GM12878 (cell line): ENCODE measurements at regions not wholly inside any gene's neighbourhood (a gene's known extent, or its start where the extent isn't known, plus 50 kb on each side); places are given as distances from the start of the nearest gene placed in this dataset.

Source experiments
- ATAC-seq: fragments of 200-7000 bp; cut with Tn5 transposase; 3 replicates; pipeline ENCODE4 v1.9.1; 2020; ENCODE audit warnings: mild to moderate bottlenecking, moderate library complexity
- BruUV-seq: library from RNA; stranded (reverse); fragments of 400-500 nt; replicated peaks from 2 replicates; lab custom pipeline; 2021; lab: Mats Ljungman, UMichigan
- CTCF ChIA-PET: fragments of 300-600 bp; sonication (Branson Sonifier 250); formaldehyde crosslinking; extraction: SDS; loops from one replicate; lab custom pipeline; 2021; ENCODE audit warnings: inconsistent platforms; lab: Yijun Ruan, JAX
- POLR2A ChIA-PET: fragments of 350-600 bp; formaldehyde crosslinking; extraction: SDS; loops from one replicate; lab custom pipeline; 2021; ENCODE audit warnings: inconsistent platforms; lab: Charles Lee
- RAD21 ChIA-PET: fragments of 300-600 bp; sonication (Branson Sonifier 250); formaldehyde crosslinking; loops from one replicate; lab custom pipeline; 2023; ENCODE audit warnings: antibody characterized with exemption; ENCODE audit not compliant: unreplicated experiment; lab: Charles Lee
- SMC1A ChIA-PET: fragments of 300-600 bp; sonication (Branson Sonifier 250); formaldehyde crosslinking; loops from one replicate; lab custom pipeline; 2023; ENCODE audit not compliant: unreplicated experiment, uncharacterized antibody; lab: Charles Lee
- DNase-seq: peaks from one replicate; pipeline ENCODE4 v3.0.0-alpha.2; 2011; ENCODE audit warnings: low read depth, low spot score
- FAIRE-seq: peaks from 3 replicates; lab custom pipeline; 2011; peaks lifted over from hg19 to GRCh38; lab: Jason Lieb, UNC
- H2AFZ ChIP-seq: 2 replicates; pipeline ENCODE4 v1.6.0; 2011; ENCODE audit warnings: low read depth, low read length, control low read depth; ENCODE audit not compliant: control insufficient read depth
- H3K27ac ChIP-seq: 2 replicates; pipeline ENCODE4 v1.5.1; 2011; ENCODE audit warnings: control low read depth; ENCODE audit not compliant: control insufficient read depth, insufficient read depth
- H3K27me3 ChIP-seq, 2 experiments: replicated peaks in 1 of 2; 2 replicates each; pipeline versions ENCODE4 v1.6.0 to v1.6.1; 2011; ENCODE audit warnings: low read length in 1 of 2; ENCODE audit not compliant: control insufficient read depth in 2 of 2, insufficient read depth in 2 of 2
- H3K36me3 ChIP-seq, 2 experiments: 2 replicates each; pipeline ENCODE4 v1.5.1; 2011; ENCODE audit warnings: low read length in 1 of 2; ENCODE audit not compliant: control insufficient read depth in 2 of 2, insufficient read depth in 2 of 2
- H3K4me1 ChIP-seq: 2 replicates; pipeline ENCODE4 v1.6.1; 2011; ENCODE audit warnings: mild to moderate bottlenecking, low read length, moderate library complexity, mixed read lengths; ENCODE audit not compliant: control insufficient read depth, insufficient read depth
- H3K4me2 ChIP-seq: 2 replicates; pipeline ENCODE4 v1.6.0; 2011; ENCODE audit warnings: control low read depth; ENCODE audit not compliant: control insufficient read depth, insufficient read depth
- H3K4me3 ChIP-seq: fragments of 200-600 bp; sonication (generic); 2 replicates; pipeline ENCODE4 v1.5.1; 2016
- H3K79me2 ChIP-seq: 2 replicates; pipeline ENCODE4 v1.6.0; 2011; ENCODE audit warnings: low read length; ENCODE audit not compliant: control insufficient read depth, insufficient read depth
- H3K9ac ChIP-seq: 2 replicates; pipeline ENCODE4 v1.8.0; 2011; ENCODE audit warnings: low read length, control low read depth, mixed read lengths; ENCODE audit not compliant: control insufficient read depth, insufficient read depth
- H3K9me3 ChIP-seq: replicated peaks from 3 replicates; pipeline ENCODE4 v1.5.1; 2011; ENCODE audit warnings: mild to moderate bottlenecking, low read length; ENCODE audit not compliant: control insufficient read depth, insufficient read depth
- H4K20me1 ChIP-seq: 2 replicates; pipeline ENCODE4 v1.6.0; 2011; ENCODE audit not compliant: control insufficient read depth, insufficient read depth
- ATF7 ChIP-seq: fragments of 450-650 bp; IDR thresholded peaks from 2 replicates; pipeline ENCODE4 v1.6.1; 2016; ENCODE audit warnings: low read depth, mild to moderate bottlenecking
- ESRRA ChIP-seq: IDR thresholded peaks from 2 replicates; pipeline ENCODE4 v1.6.1; 2012; ENCODE audit warnings: mild to moderate bottlenecking, low read length, improper control_type of control experiment
- HDGF ChIP-seq: fragments of 450-650 bp; IDR thresholded peaks from 2 replicates; pipeline ENCODE4 v1.6.1; 2016; ENCODE audit warnings: antibody characterized with exemption
- IKZF1 ChIP-seq: fragments of 450-650 bp; conservative IDR thresholded peaks from 2 replicates; pipeline ENCODE4 v1.6.1; 2017; ENCODE audit warnings: antibody characterized with exemption, mild to moderate bottlenecking
- IRF4 ChIP-seq: IDR thresholded peaks from 2 replicates; pipeline ENCODE4 v1.6.1; 2011; ENCODE audit warnings: low read depth, low read length
- MLLT1 ChIP-seq: fragments of 450-650 bp; IDR thresholded peaks from 2 replicates; pipeline ENCODE4 v1.6.1; 2016; ENCODE audit warnings: mild to moderate bottlenecking
- NFIC ChIP-seq: IDR thresholded peaks from 2 replicates; pipeline ENCODE4 v1.6.1; 2012; ENCODE audit warnings: low read depth, mild to moderate bottlenecking, inconsistent platforms, low read length, moderate library complexity
- NR2C2 ChIP-seq: IDR thresholded peaks from 2 replicates; pipeline ENCODE4 v1.6.1; 2011; ENCODE audit warnings: borderline replicate concordance, low read depth; ENCODE audit not compliant: control insufficient read depth, insufficient read length
- PAX5 ChIP-seq: IDR thresholded peaks from 2 replicates; pipeline ENCODE4 v1.6.1; 2011; ENCODE audit warnings: low read depth, low read length, borderline replicate concordance
- POU2F2 ChIP-seq: IDR thresholded peaks from 3 replicates; pipeline ENCODE4 v1.6.1; 2011; ENCODE audit warnings: low read depth, mild to moderate bottlenecking, low read length, borderline replicate concordance
- RCOR1 ChIP-seq: conservative IDR thresholded peaks from 2 replicates; pipeline ENCODE4 v1.6.1; 2012; ENCODE audit warnings: low read depth, low read length, improper control_type of control experiment
- RELB ChIP-seq: fragments of 450-650 bp; IDR thresholded peaks from 2 replicates; pipeline ENCODE4 v1.6.1; 2017; ENCODE audit warnings: low read depth, mild to moderate bottlenecking, moderate library complexity
- SIX5 ChIP-seq: IDR thresholded peaks from 2 replicates; pipeline ENCODE4 v1.6.1; 2011; ENCODE audit warnings: mild to moderate bottlenecking, low read depth, low read length, moderate library complexity; ENCODE audit not compliant: severe bottlenecking
- SMARCA5 ChIP-seq: fragments of 450-650 bp; IDR thresholded peaks from 2 replicates; pipeline ENCODE4 v1.6.1; 2017; ENCODE audit warnings: mild to moderate bottlenecking
- TCF12 ChIP-seq: IDR thresholded peaks from 2 replicates; pipeline ENCODE4 v1.6.1; 2011; ENCODE audit warnings: low read depth, mild to moderate bottlenecking, low read length
- YY1 ChIP-seq: IDR thresholded peaks from 2 replicates; pipeline ENCODE4 v1.6.1; 2011; ENCODE audit warnings: low read depth, mild to moderate bottlenecking, low read length
- ZSCAN29 ChIP-seq: fragments of 450-650 bp; IDR thresholded peaks from 2 replicates; pipeline ENCODE4 v1.6.1; 2017; ENCODE audit warnings: mild to moderate bottlenecking, moderate library complexity
- WGBS: methylation state at CpG from one replicate; pipeline ENCODE4 v1.1.6; 2016; ENCODE audit warnings: low lambda C conversion rate; ENCODE audit not compliant: insufficient replicate concordance, insufficient coverage; ENCODE audit errors: missing lambda C conversion rate; 5-methylcytosine and 5-hydroxymethylcytosine counted together
- in situ Hi-C: fragments of 300-500 bp; cut with MboI; formaldehyde crosslinking; loops from 9 replicates; pipeline ENCODE4 v1.14.3; 2018; ENCODE audit warnings: mixed read lengths
- intact Hi-C: fragments of 100-400 bp; cut with micrococcal nuclease; formaldehyde crosslinking; loops from one replicate; pipeline ENCODE4 v1.14.2; 2022; ENCODE audit not compliant: unreplicated experiment
- TF ChIP-seq, protein P1 (sequence below): fragments of 450-650 bp; IDR thresholded peaks from 2 replicates; pipeline ENCODE4 v1.6.1; 2016; ENCODE audit warnings: mild to moderate bottlenecking, moderate library complexity, borderline replicate concordance

DNA sequence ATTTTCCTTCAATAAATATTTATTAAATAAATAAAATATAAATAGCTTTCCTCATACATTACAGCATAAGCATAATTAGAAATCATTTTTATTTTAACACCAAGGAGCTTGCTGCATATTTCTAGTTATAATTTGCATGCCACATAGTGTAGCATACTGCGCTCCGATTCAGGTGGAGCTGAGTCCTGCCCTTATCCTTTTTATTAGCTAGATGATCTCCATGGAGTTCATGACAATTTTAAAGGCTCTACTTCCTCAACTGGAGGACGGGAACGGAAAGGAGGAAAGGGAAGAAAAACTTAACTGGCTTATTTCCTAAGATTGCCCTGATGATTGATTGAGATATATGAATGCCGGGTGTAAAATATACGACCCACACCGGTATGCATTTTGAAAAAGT is 385.2 kb downstream of the PLK2 start:
- no peak for ATAC-seq
- no peak overlapping the region for H3K4me2 ChIP-seq
- no peaks in the 10 kb centered on the region for H3K36me3 ChIP-seq
- no peaks in the 10 kb centered on the region for H3K9me3 ChIP-seq
- H2AFZ ChIP-seq = no peak overlapping the region
- ChIA-PET CTCF (interaction anchor here (0.8 kb wide), 1 partner anchor 55 kb away, joined by 3 read pairs; no protein-coding TSS in a partner anchor), SMC1A (interaction anchor here (1.1 kb wide), 1 partner anchor 9 kb away, joined by 3 read pairs; no protein-coding TSS in a partner anchor)
- H3K4me1 ChIP-seq = no peaks in the 10 kb centered on the region
- intact Hi-C loops (no loop called here), in situ Hi-C loops (no loop called here)
- no peak for DNase-seq
- TF ChIP-seq SIX5 (no peak), ZSCAN29 (no peak), MLLT1 (no peak), HDGF (no peak), RELB (no peak), RCOR1 (no peak), NR2C2 (no peak), SMARCA5 (no peak), IRF4 (no peak), YY1 (no peak), IKZF1 (no peak), ATF7 (no peak), POU2F2 (no peak), TCF12 (no peak), PAX5 (no peak), NFIC (no peak), ESRRA (no peak)
- TF ChIP-seq, protein P1, sequence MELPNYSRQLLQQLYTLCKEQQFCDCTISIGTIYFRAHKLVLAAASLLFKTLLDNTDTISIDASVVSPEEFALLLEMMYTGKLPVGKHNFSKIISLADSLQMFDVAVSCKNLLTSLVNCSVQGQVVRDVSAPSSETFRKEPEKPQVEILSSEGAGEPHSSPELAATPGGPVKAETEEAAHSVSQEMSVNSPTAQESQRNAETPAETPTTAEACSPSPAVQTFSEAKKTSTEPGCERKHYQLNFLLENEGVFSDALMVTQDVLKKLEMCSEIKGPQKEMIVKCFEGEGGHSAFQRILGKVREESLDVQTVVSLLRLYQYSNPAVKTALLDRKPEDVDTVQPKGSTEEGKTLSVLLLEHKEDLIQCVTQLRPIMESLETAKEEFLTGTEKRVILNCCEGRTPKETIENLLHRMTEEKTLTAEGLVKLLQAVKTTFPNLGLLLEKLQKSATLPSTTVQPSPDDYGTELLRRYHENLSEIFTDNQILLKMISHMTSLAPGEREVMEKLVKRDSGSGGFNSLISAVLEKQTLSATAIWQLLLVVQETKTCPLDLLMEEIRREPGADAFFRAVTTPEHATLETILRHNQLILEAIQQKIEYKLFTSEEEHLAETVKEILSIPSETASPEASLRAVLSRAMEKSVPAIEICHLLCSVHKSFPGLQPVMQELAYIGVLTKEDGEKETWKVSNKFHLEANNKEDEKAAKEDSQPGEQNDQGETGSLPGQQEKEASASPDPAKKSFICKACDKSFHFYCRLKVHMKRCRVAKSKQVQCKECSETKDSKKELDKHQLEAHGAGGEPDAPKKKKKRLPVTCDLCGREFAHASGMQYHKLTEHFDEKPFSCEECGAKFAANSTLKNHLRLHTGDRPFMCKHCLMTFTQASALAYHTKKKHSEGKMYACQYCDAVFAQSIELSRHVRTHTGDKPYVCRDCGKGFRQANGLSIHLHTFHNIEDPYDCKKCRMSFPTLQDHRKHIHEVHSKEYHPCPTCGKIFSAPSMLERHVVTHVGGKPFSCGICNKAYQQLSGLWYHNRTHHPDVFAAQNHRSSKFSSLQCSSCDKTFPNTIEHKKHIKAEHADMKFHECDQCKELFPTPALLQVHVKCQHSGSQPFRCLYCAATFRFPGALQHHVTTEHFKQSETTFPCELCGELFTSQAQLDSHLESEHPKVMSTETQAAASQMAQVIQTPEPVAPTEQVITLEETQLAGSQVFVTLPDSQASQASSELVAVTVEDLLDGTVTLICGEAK = no peak
- TF ChIP-seq, all 136 proteins: peak for 0
- Histone ChIP-seq H3K27me3 (no peaks in the 10 kb centered on the region), H4K20me1 (no peaks in the 10 kb centered on the region), H3K27ac (no peak overlapping the region), H3K9ac (no peak overlapping the region), H3K4me3 (no peak overlapping the region), H3K79me2 (no peaks in the 10 kb centered on the region)
- no peak for FAIRE-seq
- RAD21 ChIA-PET = no interaction called here
- POLR2A ChIA-PET = no interaction called here
- no TSS peak for BruUV-seq
- 67% methylated on average over 7 of the region's 7 CpGs for WGBS
